T-helper 1 cell treated with Interleukin-12 subunit alpha and Interleukin-12 subunit beta and Interleukin-4 antibody, amounts not matched to agents 30 ng/mL and 1 ng/mL, for 36 hours (primary cell): ENCODE measurements at regions not wholly inside any gene's neighbourhood (a gene's known extent, or its start where the extent isn't known, plus 50 kb on each side); places are given as distances from the start of the nearest gene placed in this dataset.

ENCODE experiments used
- intact Hi-C: fragments of 100-400 bp; cut with micrococcal nuclease; formaldehyde crosslinking; loops from one replicate; pipeline ENCODE4 v1.15.1; 2024

- intact Hi-C loops: loop anchor here (10.0 kb wide), 1 partner anchor 60 kb away; no protein-coding TSS in a partner anchor
These were observed 593.2 kb downstream of the BRD1 start for GRCh38 chr22:49234459-49234858.

GRCh38 chr22:49233507-49234100 is 594.1 kb downstream of the BRD1 start:
- intact Hi-C loops: loop anchor here (10.0 kb wide), 1 partner anchor 61 kb away; no protein-coding TSS in a partner anchor

- intact Hi-C loops: loop anchor here (10.0 kb wide), 1 partner anchor 62 kb away; no protein-coding TSS in a partner anchor
These were observed 595.2 kb downstream of the BRD1 start for GRCh38 chr22:49232319-49233067.

GRCh38 chr22:49230194-49230577 is 597.5 kb downstream of the BRD1 start:
- intact Hi-C loops: loop anchor here (10.0 kb wide), 1 partner anchor 65 kb away; no protein-coding TSS in a partner anchor

- intact Hi-C loops: loop anchor here (10.0 kb wide), 1 partner anchor 65 kb away; no protein-coding TSS in a partner anchor
These were observed 598.0 kb downstream of the BRD1 start for GRCh38 chr22:49229483-49230193.

- intact Hi-C loops: no loop called here
These were observed 599.1 kb downstream of the BRD1 start for GRCh38 chr22:49228431-49229037.

GRCh38 chr22:49227670-49228069 is 600.0 kb downstream of the BRD1 start:
- intact Hi-C loops: no loop called here

- intact Hi-C loops: no loop called here
These were observed 601.6 kb downstream of the BRD1 start for GRCh38 chr22:49226096-49226495.

GRCh38 chr22:49224243-49224642 is 603.4 kb downstream of the BRD1 start:
- intact Hi-C loops: no loop called here

- intact Hi-C loops: no loop called here
These were observed 609.5 kb downstream of the BRD1 start for GRCh38 chr22:49218142-49218541.

- intact Hi-C loops: no loop called here
These were observed 611.1 kb downstream of the BRD1 start for GRCh38 chr22:49216579-49216978.

GRCh38 chr22:49215840-49216239 is 611.8 kb downstream of the BRD1 start:
- intact Hi-C loops: no loop called here

GRCh38 chr22:49214976-49215375 is 612.7 kb downstream of the BRD1 start:
- intact Hi-C loops: no loop called here

GRCh38 chr22:49213731-49214352 is 613.8 kb downstream of the BRD1 start:
- intact Hi-C loops: no loop called here

- intact Hi-C loops: no loop called here
These were observed 615.2 kb downstream of the BRD1 start for GRCh38 chr22:49212466-49212865.

GRCh38 chr22:49212002-49212401 is 615.7 kb downstream of the BRD1 start:
- intact Hi-C loops: no loop called here

GRCh38 chr22:49211176-49211575 is 616.5 kb downstream of the BRD1 start:
- intact Hi-C loops: no loop called here

- intact Hi-C loops: no loop called here
These were observed 617.1 kb downstream of the BRD1 start for GRCh38 chr22:49210606-49211005.

GRCh38 chr22:49209452-49210195 is 618.0 kb downstream of the BRD1 start:
- intact Hi-C loops: no loop called here

GRCh38 chr22:49208768-49209252 is 618.9 kb downstream of the BRD1 start:
- intact Hi-C loops: no loop called here
